Suppressor macrophage treated with lipopolysaccharide for 4 hours (primary cell): ENCODE measurements at regions not wholly inside any gene's neighbourhood (a gene's known extent, or its start where the extent isn't known, plus 50 kb on each side); places are given as distances from the start of the nearest gene placed in this dataset.

Experiments used
- DNase-seq: peaks from one replicate; pipeline ENCODE4 v3.0.0-alpha.2; 2020

- no peak for DNase-seq
Observed at GRCh38 chr11:91404344-91404743, 820.3 kb upstream of the FAT3 start.

GRCh38 chr11:91397134-91397468, 827.5 kb upstream of the FAT3 start:
- DNase-seq = no peak

GRCh38 chr11:91396236-91397133, 828.1 kb upstream of the FAT3 start:
- DNase-seq = no peak

- DNase-seq = no peak
Observed at GRCh38 chr11:91394727-91395414, 829.7 kb upstream of the FAT3 start.

GRCh38 chr11:91394073-91394726, 830.4 kb upstream of the FAT3 start:
- DNase-seq = no peak

- no peak for DNase-seq
Observed at GRCh38 chr11:91382946-91383345, 841.7 kb upstream of the FAT3 start.

- no peak for DNase-seq
Observed at GRCh38 chr11:91374794-91375193, 849.8 kb upstream of the FAT3 start.

- no peak for DNase-seq
Observed at GRCh38 chr11:91373497-91373896, 851.1 kb upstream of the FAT3 start.

GRCh38 chr11:91366816-91367215, 857.8 kb upstream of the FAT3 start:
- no peak for DNase-seq

- no peak for DNase-seq
Observed at GRCh38 chr11:91365986-91366585, 858.5 kb upstream of the FAT3 start.

- DNase-seq = no peak
Observed at GRCh38 chr11:91350931-91351330, 873.7 kb upstream of the FAT3 start.

GRCh38 chr11:91326751-91327150, 897.9 kb upstream of the FAT3 start:
- DNase-seq = no peak

- DNase-seq = no peak
Observed at GRCh38 chr11:91326280-91326679, 898.3 kb upstream of the FAT3 start.

GRCh38 chr11:91314521-91314920, 910.1 kb upstream of the FAT3 start:
- DNase-seq = no peak

GRCh38 chr11:91312541-91312940, 912.1 kb upstream of the FAT3 start:
- no peak for DNase-seq

- no peak for DNase-seq
Observed at GRCh38 chr11:91310085-91310484, 914.5 kb upstream of the FAT3 start.

GRCh38 chr11:91308069-91308468, 916.5 kb upstream of the FAT3 start:
- DNase-seq = no peak

- no peak for DNase-seq
Observed at GRCh38 chr11:91305402-91305801, 919.2 kb upstream of the FAT3 start.

GRCh38 chr11:91303749-91304148, 920.9 kb upstream of the FAT3 start:
- DNase-seq = no peak

GRCh38 chr11:91299980-91300379, 924.6 kb upstream of the FAT3 start:
- no peak for DNase-seq

- DNase-seq = no peak
Observed at GRCh38 chr11:91296629-91297028, 928.0 kb upstream of the FAT3 start.

- no peak for DNase-seq
Observed at GRCh38 chr11:91295591-91295990, 929.0 kb upstream of the FAT3 start.

- no peak for DNase-seq
Observed at GRCh38 chr11:91293119-91293518, 931.5 kb upstream of the FAT3 start.

GRCh38 chr11:91272089-91272488, 952.5 kb upstream of the FAT3 start:
- DNase-seq = no peak
